Smooth muscle cell (in vitro differentiated cells): ENCODE measurements at regions not wholly inside any gene's neighbourhood (a gene's known extent, or its start where the extent isn't known, plus 50 kb on each side); places are given as distances from the start of the nearest gene placed in this dataset.

ENCODE experiments used
- DNase-seq: peaks from one replicate; lab custom pipeline; 2025; ENCODE audit not compliant: unreplicated experiment; lab: John Stamatoyannopoulos, UW
- H2AFZ ChIP-seq: fragments of 200-600 bp; sonication (generic); 2 replicates; pipeline ENCODE4 v1.6.0; 2016; ENCODE audit warnings: antibody characterized with exemption, low read depth, mild to moderate bottlenecking
- H3F3A ChIP-seq: fragments of 200-600 bp; sonication (generic); 2 replicates; pipeline ENCODE4 v1.6.0; 2017; ENCODE audit warnings: antibody characterized with exemption, low read depth
- H3K27ac ChIP-seq: fragments of 200-600 bp; sonication (generic); 2 replicates; pipeline ENCODE4 v1.5.1; 2016; ENCODE audit warnings: low read depth, mild to moderate bottlenecking
- H3K27me3 ChIP-seq: fragments of 200-600 bp; sonication (generic); 2 replicates; pipeline ENCODE4 v1.6.1; 2016; ENCODE audit warnings: low read depth, mild to moderate bottlenecking
- H3K36me3 ChIP-seq: fragments of 200-600 bp; sonication (generic); 2 replicates; pipeline ENCODE4 v1.5.1; 2016; ENCODE audit warnings: low read depth
- H3K4me1 ChIP-seq: fragments of 200-600 bp; sonication (generic); 2 replicates; pipeline ENCODE4 v1.5.1; 2016; ENCODE audit warnings: low read depth
- H3K4me2 ChIP-seq: fragments of 200-600 bp; sonication (generic); 2 replicates; pipeline ENCODE4 v1.6.0; 2016; ENCODE audit warnings: mild to moderate bottlenecking
- H3K4me3 ChIP-seq: fragments of 200-600 bp; sonication (generic); 2 replicates; pipeline ENCODE4 v1.5.1; 2016; ENCODE audit warnings: mild to moderate bottlenecking
- H3K79me2 ChIP-seq: fragments of 200-600 bp; sonication (generic); 2 replicates; pipeline ENCODE4 v1.6.0; 2016; ENCODE audit warnings: low read depth, mild to moderate bottlenecking
- H3K9ac ChIP-seq: fragments of 200-600 bp; sonication (generic); 2 replicates; pipeline ENCODE4 v1.6.0; 2016; ENCODE audit warnings: low read depth
- H3K9me3 ChIP-seq: fragments of 200-600 bp; sonication (generic); replicated peaks from 2 replicates; pipeline ENCODE4 v1.5.1; 2016; ENCODE audit warnings: low read depth
- H4K20me1 ChIP-seq: fragments of 200-600 bp; sonication (generic); 2 replicates; pipeline ENCODE4 v1.6.0; 2016; ENCODE audit warnings: low read depth
- CTCF ChIP-seq: fragments of 200-600 bp; sonication (generic); IDR thresholded peaks from 2 replicates; pipeline ENCODE4 v1.5.1; 2017; ENCODE audit warnings: borderline replicate concordance, mild to moderate bottlenecking, antibody characterized with exemption; ENCODE audit not compliant: insufficient read depth, poor library complexity, severe bottlenecking
- WGBS: methylation state at CpG from one replicate; pipeline ENCODE4 v1.1.7; 2016; ENCODE audit warnings: low lambda C conversion rate; 5-methylcytosine and 5-hydroxymethylcytosine counted together

GRCh38 chr3:159208050-159208449, 406.2 kb downstream of the MFSD1 start:
- Histone ChIP-seq H3K9ac (no peak overlapping the region), H3K79me2 (no peaks in the 10 kb centered on the region), H3K4me2 (no peak overlapping the region), H3K9me3 (no peaks in the 10 kb centered on the region), H3K36me3 (no peaks in the 10 kb centered on the region), H3K4me3 (no peak overlapping the region), H3K27me3 (no peaks in the 10 kb centered on the region), H3K27ac (no peak overlapping the region), H2AFZ (no peak overlapping the region), H4K20me1 (no peaks in the 10 kb centered on the region), H3K4me1 (no peaks in the 10 kb centered on the region), H3F3A (no peaks in the 10 kb centered on the region)
- DNase-seq: no peak
- 86% methylated on average over 2 of the region's 2 CpGs for WGBS
- TF ChIP-seq CTCF: no peak

- DNase-seq: no peak
- Histone ChIP-seq H4K20me1 (no peaks in the 10 kb centered on the region), H3K27me3 (no peaks in the 10 kb centered on the region), H2AFZ (no peak overlapping the region), H3K79me2 (no peaks in the 10 kb centered on the region), H3K4me3 (no peak overlapping the region), H3K4me1 (no peaks in the 10 kb centered on the region), H3K36me3 (no peaks in the 10 kb centered on the region), H3K9ac (no peak overlapping the region), H3K4me2 (no peak overlapping the region), H3F3A (no peaks in the 10 kb centered on the region), H3K27ac (no peak overlapping the region), H3K9me3 (no peaks in the 10 kb centered on the region)
- WGBS: 77% methylated on average over 4 of the region's 4 CpGs
- TF ChIP-seq CTCF: no peak
These were observed 407.6 kb downstream of the MFSD1 start for GRCh38 chr3:159209459-159209858.

- Histone ChIP-seq H2AFZ (no peak overlapping the region), H3K4me3 (no peak overlapping the region), H3F3A (no peaks in the 10 kb centered on the region), H3K9me3 (no peaks in the 10 kb centered on the region), H3K27ac (no peak overlapping the region), H3K79me2 (no peaks in the 10 kb centered on the region), H3K4me2 (no peak overlapping the region), H3K27me3 (no peaks in the 10 kb centered on the region), H3K4me1 (no peaks in the 10 kb centered on the region), H4K20me1 (no peaks in the 10 kb centered on the region), H3K9ac (no peak overlapping the region), H3K36me3 (no peaks in the 10 kb centered on the region)
- 100% methylated on average over 1 of the region's 1 CpG for WGBS
- no peak for TF ChIP-seq CTCF
- no peak for DNase-seq
These were observed 408.5 kb downstream of the MFSD1 start for GRCh38 chr3:159210336-159210735.

- no peak for DNase-seq
- no peak for TF ChIP-seq CTCF
- H3K4me2 ChIP-seq: no peak overlapping the region
- no peaks in the 10 kb centered on the region for H4K20me1 ChIP-seq
- no peak overlapping the region for H2AFZ ChIP-seq
- no peaks in the 10 kb centered on the region for H3K9me3 ChIP-seq
- H3K4me1 ChIP-seq: no peaks in the 10 kb centered on the region
- H3K27me3 ChIP-seq: no peaks in the 10 kb centered on the region
- 90% methylated on average over 3 of the region's 3 CpGs for WGBS
- H3K27ac ChIP-seq: no peak overlapping the region
- no peaks in the 10 kb centered on the region for H3K36me3 ChIP-seq
- H3K79me2 ChIP-seq: no peaks in the 10 kb centered on the region
- H3K9ac ChIP-seq: no peak overlapping the region
- H3F3A ChIP-seq: no peaks in the 10 kb centered on the region
- no peak overlapping the region for H3K4me3 ChIP-seq
These were observed 414.5 kb downstream of the MFSD1 start for GRCh38 chr3:159216311-159216710.
